HG03025 (cell line): ENCODE measurements at regions not wholly inside any gene's neighbourhood (a gene's known extent, or its start where the extent isn't known, plus 50 kb on each side); places are given as distances from the start of the nearest gene placed in this dataset.

Source experiments
- ATAC-seq: cut with Tn5 transposase; IDR thresholded peaks from one replicate; pipeline ENCODE4 v1.9.1; 2021; ENCODE audit warnings: mild to moderate bottlenecking, moderate library complexity; ENCODE audit not compliant: unreplicated experiment, low FRiP score

- no peak for ATAC-seq
These were observed 143.6 kb upstream of the ADRA1B start for GRCh38 chr5:159772698-159773061.

- ATAC-seq, result peak; percentile 73
These were observed 143.0 kb upstream of the ADRA1B start for GRCh38 chr5:159773062-159773924.

- no peak for ATAC-seq
These were observed 141.7 kb upstream of the ADRA1B start for GRCh38 chr5:159774476-159775031.

- no peak for ATAC-seq
These were observed 140.4 kb upstream of the ADRA1B start for GRCh38 chr5:159775890-159776289.

GRCh38 chr5:159777049-159777660 lies 139.1 kb upstream of the ADRA1B start:
- no peak for ATAC-seq

- no peak for ATAC-seq
These were observed 136.8 kb upstream of the ADRA1B start for GRCh38 chr5:159779481-159779880.

GRCh38 chr5:159780246-159780645 lies 136.0 kb upstream of the ADRA1B start:
- ATAC-seq, result no peak

GRCh38 chr5:159781626-159782157 lies 134.6 kb upstream of the ADRA1B start:
- no peak for ATAC-seq

- ATAC-seq, result peak; percentile 51
These were observed 133.9 kb upstream of the ADRA1B start for GRCh38 chr5:159782197-159782994.

GRCh38 chr5:159782995-159783300 lies 133.3 kb upstream of the ADRA1B start:
- no peak for ATAC-seq

GRCh38 chr5:159783726-159784247 lies 132.5 kb upstream of the ADRA1B start:
- ATAC-seq, result no peak

- no peak for ATAC-seq
These were observed 131.3 kb upstream of the ADRA1B start for GRCh38 chr5:159784993-159785392.

- no peak for ATAC-seq
These were observed 130.6 kb upstream of the ADRA1B start for GRCh38 chr5:159785656-159786055.

- ATAC-seq, result no peak
These were observed 130.1 kb upstream of the ADRA1B start for GRCh38 chr5:159786201-159786600.

GRCh38 chr5:159786901-159787691 lies 129.2 kb upstream of the ADRA1B start:
- no peak for ATAC-seq

- no peak for ATAC-seq
These were observed 128.4 kb upstream of the ADRA1B start for GRCh38 chr5:159787837-159788236.

GRCh38 chr5:159788835-159789331 lies 127.4 kb upstream of the ADRA1B start:
- ATAC-seq, result no peak

- ATAC-seq, result no peak
These were observed 124.1 kb upstream of the ADRA1B start for GRCh38 chr5:159792180-159792579.

- ATAC-seq, result no peak
These were observed 118.9 kb upstream of the ADRA1B start for GRCh38 chr5:159797261-159797970.
